Dermis blood vessel endothelial cell (primary cell): ENCODE measurements at regions not wholly inside any gene's neighbourhood (a gene's known extent, or its start where the extent isn't known, plus 50 kb on each side); places are given as distances from the start of the nearest gene placed in this dataset.
A peak's percentile ranks its signal among the peaks of the same experiment; 100 is the strongest.

Experiments used
- DNase-seq: peaks from one replicate; pipeline ENCODE4 v3.0.0; 2010

DNA sequence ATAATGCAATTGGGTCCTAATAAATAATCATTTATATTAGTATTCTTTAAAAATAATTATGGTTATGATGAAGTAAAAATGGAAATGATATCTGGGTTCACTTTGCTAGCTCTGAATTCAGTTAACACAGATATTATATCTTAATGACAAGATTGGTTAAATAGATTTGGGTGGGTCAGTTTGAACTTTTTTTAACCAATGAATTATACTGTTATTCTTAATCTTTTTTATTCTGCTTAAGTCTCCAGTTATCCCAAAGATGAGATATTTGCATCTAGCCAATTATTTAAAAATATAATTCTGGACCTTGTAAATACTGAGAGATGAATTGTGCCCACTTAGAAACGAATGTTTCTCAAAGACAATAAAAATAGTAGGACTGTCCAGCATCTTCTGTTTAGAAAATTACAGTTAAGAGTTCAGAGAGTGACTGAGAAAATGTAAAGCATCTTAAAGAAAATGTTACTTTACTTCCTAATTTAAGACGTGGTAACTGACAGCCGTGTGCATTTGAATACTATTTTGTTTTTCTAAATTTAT lies 345.2 kb downstream of the USP25 start:
- no peak for DNase-seq

DNA sequence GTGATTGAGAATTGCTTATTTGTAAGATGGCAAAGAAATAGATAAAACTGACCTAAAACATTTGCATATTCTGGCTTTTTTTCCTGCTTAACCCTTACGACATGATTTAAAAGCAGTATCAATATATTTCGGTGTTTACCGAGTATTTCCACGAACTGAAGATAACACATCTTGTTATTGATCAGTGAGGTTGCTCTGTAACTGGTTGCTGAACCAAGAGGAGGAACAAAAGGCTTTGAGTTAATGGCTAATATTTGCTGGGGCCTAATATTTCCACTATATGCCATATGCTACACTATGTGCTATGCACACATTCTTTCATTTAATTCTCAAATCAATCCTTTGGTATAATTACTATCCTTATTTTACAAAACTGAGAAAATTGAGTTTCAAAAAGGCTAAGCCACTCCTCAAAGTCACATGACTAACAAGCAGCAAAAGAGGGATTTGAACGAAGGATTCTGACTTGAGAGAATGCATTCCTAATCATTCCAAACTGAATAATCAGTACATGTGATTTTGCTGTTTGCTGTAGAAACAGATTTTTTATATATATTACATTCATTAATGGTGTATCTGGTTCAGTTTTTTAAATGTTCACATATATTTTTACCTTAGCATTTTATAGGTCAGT lies 346.0 kb downstream of the USP25 start:
- DNase-seq: no peak

DNA sequence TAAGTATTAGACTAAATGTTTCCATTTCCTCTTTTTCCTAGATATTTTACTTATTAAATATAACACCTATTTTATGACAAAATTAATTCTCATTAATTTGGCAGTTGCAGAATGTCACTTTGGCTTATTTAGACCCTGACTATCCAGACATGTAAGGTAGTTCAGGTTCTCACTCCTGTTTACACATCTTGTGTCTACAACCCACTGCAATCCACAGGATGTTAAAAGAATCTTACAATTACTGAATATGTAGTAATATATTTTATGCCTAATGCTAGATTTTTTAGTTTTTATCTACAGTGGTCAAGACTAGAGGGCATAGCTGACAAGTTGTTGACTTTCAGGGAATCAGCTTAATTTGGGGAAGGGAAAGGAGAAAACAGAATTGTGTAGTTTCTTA lies 346.7 kb downstream of the USP25 start:
- DNase-seq: no peak

GRCh38 chr21:16078382-16078781 lies 348.6 kb downstream of the USP25 start:
- DNase-seq: no peak

- DNase-seq: no peak
These were observed 350.0 kb downstream of the USP25 start for GRCh38 chr21:16079830-16080229.

DNA sequence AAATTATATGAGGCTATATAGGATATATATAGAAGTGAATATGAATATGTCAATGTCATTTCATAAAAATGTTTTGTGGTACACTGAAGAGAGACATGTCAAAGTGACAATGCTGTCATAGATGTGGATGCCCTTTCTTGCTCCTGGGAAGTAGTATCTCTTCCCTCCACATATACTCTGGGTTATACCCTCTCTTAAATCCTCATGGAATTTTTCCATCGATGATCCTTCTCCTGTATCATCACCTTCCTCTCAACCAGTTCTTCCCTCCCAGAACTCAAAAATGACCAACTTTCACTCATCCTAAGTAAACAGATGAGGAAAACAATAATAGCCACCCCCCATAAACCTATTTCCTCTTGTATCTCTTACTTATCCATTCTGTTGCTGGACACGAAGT lies 351.5 kb downstream of the USP25 start:
- DNase-seq: no peak

DNA sequence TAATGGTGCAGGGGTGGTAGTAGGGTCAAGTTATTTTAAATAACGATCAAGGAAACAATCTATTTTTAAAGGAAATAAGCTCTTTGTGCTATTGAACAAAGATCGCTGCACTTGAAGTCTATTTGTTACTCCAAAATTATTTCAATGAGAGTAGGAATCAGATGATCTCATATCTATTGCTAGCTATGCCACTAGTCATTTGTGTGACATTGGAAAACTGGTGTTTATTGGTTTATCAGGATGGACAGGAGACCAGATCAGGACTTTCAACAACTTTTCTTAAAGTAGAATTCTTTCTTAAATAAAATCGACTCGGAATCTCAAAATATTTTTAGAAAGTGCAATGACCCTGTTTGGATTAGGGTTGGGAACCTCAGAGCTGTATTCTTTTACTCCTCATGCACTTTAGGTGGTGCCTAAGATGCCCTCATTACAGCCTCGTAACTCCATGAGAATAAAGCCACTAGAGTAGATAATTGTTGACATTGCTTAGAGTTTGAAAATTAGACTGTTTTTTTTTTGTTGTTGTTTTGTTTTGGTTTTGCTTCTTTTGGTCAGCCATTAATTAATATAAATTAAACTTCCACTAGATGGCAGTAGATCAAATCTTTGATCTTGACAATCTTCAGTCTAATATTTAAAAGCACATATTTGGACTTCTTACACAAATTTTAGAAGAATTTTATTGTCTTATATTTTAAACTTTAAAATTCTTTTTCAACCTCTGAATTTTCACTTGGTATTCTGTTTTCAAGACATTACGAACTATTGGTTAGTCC lies 352.4 kb downstream of the USP25 start:
- peak; percentile 46 for DNase-seq

DNA sequence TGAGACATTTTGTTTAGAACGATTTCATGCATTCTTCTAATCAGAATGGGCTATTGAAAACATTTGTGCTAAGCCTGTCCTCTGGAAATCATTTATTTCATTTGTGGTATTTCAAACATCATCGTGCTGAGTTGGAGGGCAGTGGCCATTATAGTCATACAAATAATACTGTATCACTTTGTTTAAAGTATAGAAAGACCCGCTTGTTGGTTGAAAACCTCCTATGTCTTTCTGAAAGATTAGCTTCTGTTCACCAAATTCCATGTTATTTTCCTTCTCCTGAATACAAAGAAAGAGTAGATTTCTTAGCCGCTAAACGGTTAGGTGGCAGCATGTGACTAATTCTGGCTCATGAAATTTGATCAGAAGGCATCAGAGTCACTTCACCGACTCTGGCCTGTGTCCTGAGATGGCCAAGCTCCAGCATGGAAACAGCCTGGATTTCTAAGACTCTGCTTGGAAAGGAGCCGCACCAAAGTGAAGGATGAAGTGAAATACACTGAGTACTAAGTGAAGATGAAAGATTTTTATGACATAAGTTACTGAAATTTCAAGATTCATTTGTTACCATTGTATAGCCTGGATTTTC lies 355.1 kb downstream of the USP25 start:
- no peak for DNase-seq

DNA sequence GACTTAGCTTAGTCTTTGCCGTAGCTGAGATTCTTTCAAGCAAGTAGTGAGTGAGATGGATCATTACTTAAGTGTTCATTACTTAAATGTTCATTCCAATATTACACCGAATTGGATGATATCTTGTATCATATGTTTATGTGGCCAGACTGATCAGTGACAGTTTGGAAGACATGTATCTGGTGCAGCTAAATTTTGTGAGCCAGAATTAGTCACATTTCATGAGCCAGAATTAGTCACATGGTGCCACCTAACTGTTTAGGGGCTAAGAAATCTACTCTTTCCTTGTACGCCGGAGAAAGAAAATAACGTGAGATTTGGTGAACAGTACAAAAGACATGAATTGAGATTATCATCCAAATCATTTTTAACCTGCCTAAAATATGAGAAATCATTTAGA lies 355.6 kb downstream of the USP25 start:
- no peak for DNase-seq

DNA sequence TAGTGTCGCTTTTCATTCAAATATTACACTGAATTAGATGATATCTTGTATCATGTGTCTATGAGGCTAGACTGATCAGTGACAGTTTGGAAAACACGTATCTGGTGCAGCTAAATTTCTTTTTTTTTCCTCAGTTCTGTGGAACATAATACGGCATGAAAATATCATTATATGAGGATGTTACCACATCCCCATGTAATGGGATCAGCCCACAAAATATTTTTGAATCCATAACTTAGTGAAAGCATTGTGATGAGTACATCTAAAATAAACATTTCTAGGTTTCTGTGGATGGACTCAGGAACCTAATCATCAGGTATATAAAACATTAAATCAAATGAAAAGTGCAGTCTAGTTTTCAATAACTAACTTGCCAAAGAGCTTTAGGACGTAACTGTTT lies 356.3 kb downstream of the USP25 start:
- DNase-seq: no peak

DNA sequence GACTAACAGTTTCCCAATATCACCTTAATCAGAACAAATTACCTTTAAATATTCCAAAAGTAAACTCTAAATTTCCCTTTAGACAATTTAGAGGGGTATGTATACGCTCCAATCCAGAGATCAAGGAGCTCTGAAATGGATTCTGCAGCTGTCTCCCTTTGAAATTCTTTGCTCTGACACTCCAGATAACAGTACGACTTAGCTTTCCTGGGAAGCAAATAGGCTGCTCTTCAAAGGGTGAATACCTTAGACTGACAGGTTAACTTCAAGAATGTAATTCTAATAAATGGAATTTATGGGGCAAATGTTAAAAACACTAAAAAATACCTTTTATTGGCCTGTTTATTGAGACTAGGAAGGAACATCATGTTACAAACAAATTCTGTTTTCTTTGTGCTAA lies 357.2 kb downstream of the USP25 start:
- DNase-seq: no peak

- DNase-seq: no peak
These were observed 357.7 kb downstream of the USP25 start for GRCh38 chr21:16087523-16087922.

- no peak for DNase-seq
These were observed 358.3 kb downstream of the USP25 start for GRCh38 chr21:16088056-16088455.

- no peak for DNase-seq
These were observed 365.2 kb downstream of the USP25 start for GRCh38 chr21:16095005-16095404.

GRCh38 chr21:16096988-16097387 lies 367.2 kb downstream of the USP25 start:
- DNase-seq: no peak

DNA sequence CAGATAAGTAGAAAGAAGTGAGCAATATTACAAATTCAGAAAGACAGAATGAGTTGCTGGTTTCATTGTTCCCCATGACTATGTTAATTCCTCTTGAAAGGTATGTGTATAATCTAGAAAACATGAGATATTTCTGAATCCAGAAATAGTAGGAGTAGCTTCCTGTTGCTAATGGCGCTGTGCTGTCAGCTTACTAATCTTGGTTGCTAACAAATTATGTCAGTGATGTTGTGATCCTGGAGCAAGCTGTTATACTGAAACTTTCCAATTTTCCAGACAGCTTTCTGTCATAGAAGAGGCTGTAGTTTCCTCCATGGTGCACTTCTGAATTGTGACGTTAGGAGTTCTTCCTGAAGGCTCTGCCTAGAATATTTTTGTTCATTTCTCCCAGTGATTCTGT lies 372.3 kb downstream of the USP25 start:
- no peak for DNase-seq

DNA sequence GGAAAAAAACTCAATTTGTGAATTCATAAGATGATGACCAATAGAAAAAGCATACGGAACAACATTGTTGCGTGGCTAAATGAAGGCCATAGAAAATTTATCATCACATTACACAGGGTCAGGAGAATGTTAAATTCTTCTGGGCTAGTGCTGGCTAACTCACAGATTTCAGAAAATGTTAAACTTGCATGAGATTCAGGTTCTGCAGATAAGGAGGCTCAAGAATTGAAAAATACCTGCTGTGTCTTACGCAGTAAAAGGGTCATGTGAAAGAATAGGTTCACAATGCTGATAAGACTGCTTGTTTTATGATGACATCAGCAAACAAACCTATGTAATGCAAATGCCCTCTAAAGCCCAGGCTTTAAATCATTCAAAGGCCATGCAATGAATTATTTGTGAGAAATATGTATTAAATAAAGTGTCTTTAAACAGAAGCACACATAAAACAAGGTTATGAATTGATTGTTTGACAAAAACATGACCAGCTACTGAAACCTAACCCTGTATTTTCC lies 378.8 kb downstream of the USP25 start:
- no peak for DNase-seq

DNA sequence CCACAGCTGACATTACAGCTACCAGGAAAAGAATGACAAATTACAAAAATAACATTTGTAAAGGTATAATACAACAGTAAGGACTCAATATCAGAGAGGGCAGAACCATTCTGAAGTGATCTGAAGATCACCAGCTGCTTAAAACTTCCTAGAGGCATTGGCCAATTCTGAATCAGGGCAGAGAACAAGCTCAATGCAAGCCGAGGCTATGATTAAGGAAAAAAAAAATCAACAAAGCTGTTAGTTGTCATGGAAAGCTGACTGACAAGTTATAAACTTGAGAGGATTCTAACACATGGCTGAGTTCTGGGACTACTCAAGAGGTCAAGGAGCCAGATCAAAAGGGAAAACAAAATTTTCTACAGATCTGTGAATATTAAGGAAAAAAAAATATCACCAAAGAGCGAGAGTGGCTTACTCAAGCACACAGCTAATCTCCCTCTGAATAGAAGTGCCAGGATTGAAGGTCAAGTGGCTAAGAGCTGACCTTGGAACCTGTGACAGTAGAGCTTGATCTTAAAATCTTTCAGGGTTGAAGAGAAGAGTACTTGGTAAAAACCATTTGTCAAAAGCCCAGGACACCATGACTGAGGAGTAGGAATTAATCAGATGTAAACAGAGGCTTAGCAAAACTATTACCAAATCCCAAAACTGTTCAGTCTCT lies 383.4 kb downstream of the USP25 start:
- DNase-seq: peak; percentile 20

- DNase-seq: no peak
These were observed 385.7 kb downstream of the USP25 start for GRCh38 chr21:16115461-16115860.

- peak; percentile 19 for DNase-seq
These were observed 386.3 kb downstream of the USP25 start for GRCh38 chr21:16116069-16116468.

DNA sequence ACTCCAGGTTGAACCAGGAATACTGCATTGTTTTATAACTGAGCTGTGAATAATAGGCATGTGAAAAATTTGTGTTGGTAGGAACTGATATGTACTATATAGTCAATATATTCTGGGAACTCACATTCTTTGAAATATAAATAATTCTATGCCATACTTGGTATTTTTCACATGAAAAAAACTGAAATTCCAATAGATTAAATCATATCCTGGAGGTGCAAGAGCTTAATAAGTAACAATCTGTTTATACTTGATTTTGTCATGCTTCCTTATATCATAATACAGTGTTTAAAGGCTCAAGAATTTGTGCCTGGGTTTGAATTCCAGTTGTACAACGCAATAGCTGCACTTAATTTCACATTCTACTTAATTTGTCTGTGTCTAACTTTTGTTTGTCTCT lies 387.0 kb downstream of the USP25 start:
- peak; percentile 77 for DNase-seq

DNA sequence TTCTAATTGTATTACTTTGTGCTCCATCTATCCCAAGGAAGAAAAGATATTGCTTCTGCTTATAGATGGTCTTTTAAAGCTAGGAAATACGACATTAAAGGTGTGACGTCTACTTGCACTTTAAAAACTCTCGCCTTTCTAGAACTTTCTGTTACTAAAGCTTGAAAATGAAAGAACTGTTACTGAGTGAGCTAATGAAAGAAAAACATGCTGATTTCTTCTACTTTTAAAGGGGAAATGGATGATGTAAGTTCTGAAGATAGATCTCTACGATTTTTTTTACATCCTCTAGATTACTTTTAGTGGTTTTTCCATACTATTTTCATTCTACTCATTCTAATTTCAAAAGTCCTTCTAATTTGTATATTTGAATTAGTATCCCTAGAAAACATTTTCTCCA lies 387.5 kb downstream of the USP25 start:
- peak; percentile 47 for DNase-seq
